ENCODE measurements at regions not wholly inside any gene's neighbourhood (a gene's known extent, or its start where the extent isn't known, plus 50 kb on each side); places are given as distances from the start of the nearest gene placed in this dataset.

DNA sequence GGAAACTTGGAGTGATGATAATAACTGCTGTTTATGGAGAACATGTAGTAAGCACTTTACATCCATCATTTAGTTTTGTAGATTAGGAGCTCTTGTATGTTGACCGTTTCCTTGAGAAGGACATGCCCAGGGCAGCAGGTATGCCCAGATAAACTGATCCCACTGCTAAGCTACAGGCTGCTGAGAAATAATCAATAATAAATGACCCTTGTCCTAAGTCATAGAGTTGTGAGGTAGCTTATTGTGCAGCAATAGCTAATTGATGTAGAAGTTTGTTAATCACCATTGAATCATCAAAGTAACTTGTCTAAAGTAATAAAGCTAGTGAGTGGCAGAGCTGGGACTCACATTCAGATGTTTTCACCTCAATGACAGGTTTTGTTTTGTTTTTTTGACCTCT, 287.2 kb upstream of the CYRIA start:
- H3K36me3 ChIP-seq (ENCODE audit: control insufficient read depth, insufficient read depth, low read length): no peaks in the 10 kb centered on the region
- ChIA-PET CTCF (no interaction called here), POLR2A (no interaction called here)
- no peaks in the 10 kb centered on the region for H3K27me3 ChIP-seq (ENCODE audit: control insufficient read depth, insufficient read depth, low read length)
- no peak overlapping the region for H3K4me3 ChIP-seq (ENCODE audit: low read depth in 2 of 2, low read length in 2 of 2)
- H3K9me3 ChIP-seq (ENCODE audit: control insufficient read depth, insufficient read depth, low read depth, low read length): no peaks in the 10 kb centered on the region
- no peaks in the 10 kb centered on the region for H3K4me1 ChIP-seq (ENCODE audit: control insufficient read depth, insufficient read depth, low read length)
- ATAC-seq (no peak), DNase-seq (ENCODE audit: low read depth, low spot score) (no peak)
- no TSS peak for BruUV-seq (replicated peaks)
- intact Hi-C loops (cut with micrococcal nuclease; ENCODE audit: unreplicated experiment) (no loop called here), in situ Hi-C loops (cut with HindIII; ENCODE audit: low pct_unique_long_range_greater_than_20kb, low sequenced_read_pairs) (no loop called here)
- H3K27ac ChIP-seq (ENCODE audit: low read length): no peak overlapping the region
- no peak for TF ChIP-seq POLR2AphosphoS5 (IDR thresholded peaks at IDR 0.05; ENCODE audit: low read depth, low read length)
- TF ChIP-seq, protein P1, sequence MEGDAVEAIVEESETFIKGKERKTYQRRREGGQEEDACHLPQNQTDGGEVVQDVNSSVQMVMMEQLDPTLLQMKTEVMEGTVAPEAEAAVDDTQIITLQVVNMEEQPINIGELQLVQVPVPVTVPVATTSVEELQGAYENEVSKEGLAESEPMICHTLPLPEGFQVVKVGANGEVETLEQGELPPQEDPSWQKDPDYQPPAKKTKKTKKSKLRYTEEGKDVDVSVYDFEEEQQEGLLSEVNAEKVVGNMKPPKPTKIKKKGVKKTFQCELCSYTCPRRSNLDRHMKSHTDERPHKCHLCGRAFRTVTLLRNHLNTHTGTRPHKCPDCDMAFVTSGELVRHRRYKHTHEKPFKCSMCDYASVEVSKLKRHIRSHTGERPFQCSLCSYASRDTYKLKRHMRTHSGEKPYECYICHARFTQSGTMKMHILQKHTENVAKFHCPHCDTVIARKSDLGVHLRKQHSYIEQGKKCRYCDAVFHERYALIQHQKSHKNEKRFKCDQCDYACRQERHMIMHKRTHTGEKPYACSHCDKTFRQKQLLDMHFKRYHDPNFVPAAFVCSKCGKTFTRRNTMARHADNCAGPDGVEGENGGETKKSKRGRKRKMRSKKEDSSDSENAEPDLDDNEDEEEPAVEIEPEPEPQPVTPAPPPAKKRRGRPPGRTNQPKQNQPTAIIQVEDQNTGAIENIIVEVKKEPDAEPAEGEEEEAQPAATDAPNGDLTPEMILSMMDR (IDR thresholded peaks at IDR 0.05): no peak
- no peak for TF ChIP-seq SIN3A (IDR thresholded peaks at IDR 0.05; ENCODE audit: borderline replicate concordance, insufficient read depth, low read depth, low read length)
- TF ChIP-seq TCF7L2 (IDR thresholded peaks at IDR 0.05; ENCODE audit: low read depth, low read length): no peak
- TF ChIP-seq, protein P2, sequence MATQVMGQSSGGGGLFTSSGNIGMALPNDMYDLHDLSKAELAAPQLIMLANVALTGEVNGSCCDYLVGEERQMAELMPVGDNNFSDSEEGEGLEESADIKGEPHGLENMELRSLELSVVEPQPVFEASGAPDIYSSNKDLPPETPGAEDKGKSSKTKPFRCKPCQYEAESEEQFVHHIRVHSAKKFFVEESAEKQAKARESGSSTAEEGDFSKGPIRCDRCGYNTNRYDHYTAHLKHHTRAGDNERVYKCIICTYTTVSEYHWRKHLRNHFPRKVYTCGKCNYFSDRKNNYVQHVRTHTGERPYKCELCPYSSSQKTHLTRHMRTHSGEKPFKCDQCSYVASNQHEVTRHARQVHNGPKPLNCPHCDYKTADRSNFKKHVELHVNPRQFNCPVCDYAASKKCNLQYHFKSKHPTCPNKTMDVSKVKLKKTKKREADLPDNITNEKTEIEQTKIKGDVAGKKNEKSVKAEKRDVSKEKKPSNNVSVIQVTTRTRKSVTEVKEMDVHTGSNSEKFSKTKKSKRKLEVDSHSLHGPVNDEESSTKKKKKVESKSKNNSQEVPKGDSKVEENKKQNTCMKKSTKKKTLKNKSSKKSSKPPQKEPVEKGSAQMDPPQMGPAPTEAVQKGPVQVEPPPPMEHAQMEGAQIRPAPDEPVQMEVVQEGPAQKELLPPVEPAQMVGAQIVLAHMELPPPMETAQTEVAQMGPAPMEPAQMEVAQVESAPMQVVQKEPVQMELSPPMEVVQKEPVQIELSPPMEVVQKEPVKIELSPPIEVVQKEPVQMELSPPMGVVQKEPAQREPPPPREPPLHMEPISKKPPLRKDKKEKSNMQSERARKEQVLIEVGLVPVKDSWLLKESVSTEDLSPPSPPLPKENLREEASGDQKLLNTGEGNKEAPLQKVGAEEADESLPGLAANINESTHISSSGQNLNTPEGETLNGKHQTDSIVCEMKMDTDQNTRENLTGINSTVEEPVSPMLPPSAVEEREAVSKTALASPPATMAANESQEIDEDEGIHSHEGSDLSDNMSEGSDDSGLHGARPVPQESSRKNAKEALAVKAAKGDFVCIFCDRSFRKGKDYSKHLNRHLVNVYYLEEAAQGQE (IDR thresholded peaks at IDR 0.05; ENCODE audit: insufficient read depth in 1 of 2, low read depth in 2 of 2, low read length in 1 of 2): no peak

DNA sequence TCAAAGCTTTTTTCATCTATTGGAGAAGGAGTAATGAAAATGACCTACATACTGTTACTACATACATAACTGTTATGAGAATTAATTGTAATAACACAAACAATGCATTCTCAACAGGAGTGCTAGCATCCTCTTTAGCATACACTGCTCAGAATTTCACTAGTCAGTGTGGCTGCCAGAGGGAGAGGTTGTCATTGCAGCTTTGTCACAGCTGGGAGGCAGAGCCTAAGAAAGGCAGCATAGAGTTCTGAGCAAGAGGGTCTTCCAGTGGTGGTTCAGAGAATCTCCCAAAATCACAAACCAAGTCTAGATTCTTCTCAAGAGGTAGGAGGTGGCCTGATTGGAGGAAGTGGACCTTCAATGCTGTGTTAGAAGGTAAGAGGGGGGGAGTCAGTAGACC, 286.7 kb upstream of the CYRIA start:
- H3K36me3 ChIP-seq (ENCODE audit: control insufficient read depth, insufficient read depth, low read length): no peaks in the 10 kb centered on the region
- no peaks in the 10 kb centered on the region for H3K27me3 ChIP-seq (ENCODE audit: control insufficient read depth, insufficient read depth, low read length)
- intact Hi-C loops (cut with micrococcal nuclease; ENCODE audit: unreplicated experiment): no loop called here
- DNase-seq (ENCODE audit: low read depth, low spot score): no peak
- TF ChIP-seq, protein P1 (IDR thresholded peaks at IDR 0.05): no peak
- TF ChIP-seq, protein P2 (IDR thresholded peaks at IDR 0.05; ENCODE audit: insufficient read depth in 1 of 2, low read depth in 2 of 2, low read length in 1 of 2): no peak
- TF ChIP-seq SIN3A (IDR thresholded peaks at IDR 0.05; ENCODE audit: borderline replicate concordance, insufficient read depth, low read depth, low read length) (no peak), TCF7L2 (IDR thresholded peaks at IDR 0.05; ENCODE audit: low read depth, low read length) (no peak), POLR2AphosphoS5 (IDR thresholded peaks at IDR 0.05; ENCODE audit: low read depth, low read length) (no peak)
- H3K4me3 ChIP-seq (ENCODE audit: low read depth in 2 of 2, low read length in 2 of 2): no peak overlapping the region
- in situ Hi-C loops (cut with HindIII; ENCODE audit: low pct_unique_long_range_greater_than_20kb, low sequenced_read_pairs): no loop called here
- no peaks in the 10 kb centered on the region for H3K4me1 ChIP-seq (ENCODE audit: control insufficient read depth, insufficient read depth, low read length)
- no peak for ATAC-seq
- no peaks in the 10 kb centered on the region for H3K9me3 ChIP-seq (ENCODE audit: control insufficient read depth, insufficient read depth, low read depth, low read length)
- POLR2A ChIA-PET: no interaction called here
- CTCF ChIA-PET: no interaction called here
- no TSS peak for BruUV-seq (replicated peaks)
- no peak overlapping the region for H3K27ac ChIP-seq (ENCODE audit: low read length)

Data from Panc1 (cell line).